Neural cell (in vitro differentiated cells): ENCODE measurements at regions not wholly inside any gene's neighbourhood (a gene's known extent, or its start where the extent isn't known, plus 50 kb on each side); places are given as distances from the start of the nearest gene placed in this dataset.

ENCODE experiments used
- H2AFZ ChIP-seq: fragments of 200-600, 300-800 bp; sonication (generic), shearing (Covaris generic); 2 replicates; pipeline ENCODE4 v1.6.0; 2014; ENCODE audit warnings: low read depth, mild to moderate bottlenecking, antibody characterized with exemption, low read length, moderate library complexity
- H3F3A ChIP-seq: fragments of 200-600 bp; shearing (Covaris generic); 2 replicates; pipeline ENCODE4 v1.6.1; 2016; ENCODE audit warnings: mild to moderate bottlenecking, moderate library complexity, mixed read lengths, antibody characterized with exemption, low read length; ENCODE audit not compliant: insufficient read depth, poor library complexity, severe bottlenecking
- H3K27ac ChIP-seq: fragments of 200-600, 300-800 bp; sonication (generic), shearing (Covaris generic); 2 replicates; pipeline ENCODE4 v1.5.1; 2014; ENCODE audit warnings: mild to moderate bottlenecking, low read length, moderate library complexity
- H3K27me3 ChIP-seq: fragments of 300-800, 200-600 bp; sonication (generic), shearing (Covaris generic); 2 replicates; pipeline ENCODE4 v1.6.0; 2014; ENCODE audit warnings: mild to moderate bottlenecking, low read depth, low read length, moderate library complexity; ENCODE audit not compliant: insufficient read depth
- H3K36me3 ChIP-seq: fragments of 300-800, 200-600 bp; sonication (generic), shearing (Covaris generic); 2 replicates; pipeline ENCODE4 v1.5.1; 2014; ENCODE audit warnings: mild to moderate bottlenecking, antibody characterized with exemption, low read length, moderate library complexity; ENCODE audit not compliant: insufficient read depth
- H3K4me2 ChIP-seq: fragments of 300-800, 200-600 bp; sonication (generic), shearing (Covaris generic); 2 replicates; pipeline ENCODE4 v1.6.0; 2014; ENCODE audit warnings: mild to moderate bottlenecking, low read length
- H3K4me3 ChIP-seq: fragments of 300-800, 200-600 bp; sonication (generic), shearing (Covaris generic); 2 replicates; pipeline ENCODE4 v1.5.1; 2014; ENCODE audit warnings: mild to moderate bottlenecking, low read length, moderate library complexity
- H3K79me2 ChIP-seq: fragments of 200-600 bp; shearing (Covaris generic); replicated peaks from 2 replicates; pipeline ENCODE4 v1.6.0; 2014; ENCODE audit warnings: mild to moderate bottlenecking, low read length, moderate library complexity; ENCODE audit not compliant: insufficient read depth
- H3K9ac ChIP-seq: fragments of 300-800, 200-600 bp; sonication (generic), shearing (Covaris generic); 2 replicates; pipeline ENCODE4 v1.6.1; 2016; ENCODE audit warnings: mild to moderate bottlenecking, low read length, mixed read lengths
- H3K9me2 ChIP-seq: fragments of 200-600 bp; shearing (Covaris generic); 2 replicates; pipeline ENCODE4 v1.6.1; 2016; ENCODE audit warnings: mild to moderate bottlenecking, low read length, mixed read lengths; ENCODE audit not compliant: insufficient read depth
- H3K9me3 ChIP-seq: fragments of 200-600, 300-800 bp; sonication (generic), shearing (Covaris generic); 2 replicates; pipeline ENCODE4 v1.6.1; 2016; ENCODE audit warnings: mild to moderate bottlenecking, mixed run types, low read length, moderate library complexity, mixed read lengths
- H4K20me1 ChIP-seq: fragments of 200-600 bp; shearing (Covaris generic); 2 replicates; pipeline ENCODE4 v1.6.1; 2016; ENCODE audit warnings: mild to moderate bottlenecking, mixed run types; ENCODE audit not compliant: insufficient read depth
- CTCF ChIP-seq: fragments of 450-650 bp; IDR thresholded peaks from 2 replicates; pipeline ENCODE4 v1.5.1; 2014; ENCODE audit warnings: antibody characterized with exemption, mild to moderate bottlenecking, moderate library complexity; ENCODE audit not compliant: poor library complexity, severe bottlenecking
- EP300 ChIP-seq: fragments of 450-650 bp; conservative IDR thresholded peaks from 2 replicates; pipeline ENCODE4 v1.6.1; 2014; ENCODE audit warnings: antibody characterized with exemption, mild to moderate bottlenecking, moderate library complexity; ENCODE audit not compliant: poor library complexity, severe bottlenecking
- EZH2 ChIP-seq: fragments of 200-600, 300-800 bp; shearing (Covaris generic), sonication (generic); IDR thresholded peaks from 2 replicates; pipeline ENCODE4 v1.6.1; 2014; ENCODE audit warnings: antibody characterized with exemption, low read length, borderline replicate concordance, mild to moderate bottlenecking; ENCODE audit not compliant: insufficient read depth, poor library complexity, severe bottlenecking
- MXI1 ChIP-seq: fragments of 450-650 bp; conservative IDR thresholded peaks from 2 replicates; pipeline ENCODE4 v1.6.1; 2014; ENCODE audit warnings: antibody characterized with exemption, mild to moderate bottlenecking; ENCODE audit not compliant: poor library complexity, severe bottlenecking
- POLR2AphosphoS5 ChIP-seq: IDR thresholded peaks from 2 replicates; pipeline ENCODE4 v1.6.1; 2012
- RAD21 ChIP-seq: fragments of 450-650 bp; conservative IDR thresholded peaks from 2 replicates; pipeline ENCODE4 v1.6.1; 2014; ENCODE audit warnings: antibody characterized with exemption, mild to moderate bottlenecking, moderate library complexity
- SMC3 ChIP-seq: fragments of 450-650 bp; conservative IDR thresholded peaks from 2 replicates; pipeline ENCODE4 v1.6.1; 2014; ENCODE audit warnings: antibody characterized with exemption, mild to moderate bottlenecking, moderate library complexity; ENCODE audit not compliant: poor library complexity
- TAF1 ChIP-seq: IDR thresholded peaks from 2 replicates; pipeline ENCODE4 v1.6.1; 2012; ENCODE audit warnings: low read depth
- TF ChIP-seq, protein P1 (sequence below): IDR thresholded peaks from 2 replicates; pipeline ENCODE4 v1.6.1; 2012; ENCODE audit warnings: borderline replicate concordance

DNA sequence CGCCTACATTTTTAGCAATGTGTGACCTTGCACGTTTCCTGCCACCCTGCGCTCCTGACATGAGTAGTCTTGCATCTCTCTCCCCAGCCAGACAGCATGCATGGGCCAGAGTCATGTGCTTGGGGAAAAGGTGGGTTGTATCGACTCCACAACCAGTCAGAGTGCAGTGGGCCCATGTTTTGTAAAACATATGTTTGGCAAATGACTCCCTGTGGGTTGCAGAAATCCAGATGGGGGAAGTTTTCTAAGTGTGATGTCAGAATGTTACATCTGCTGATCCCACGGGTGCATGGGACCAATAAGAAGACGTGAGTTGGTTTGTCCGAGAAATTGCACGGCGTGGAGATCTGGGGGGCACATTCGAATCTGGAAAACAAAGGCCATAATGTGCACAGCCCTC, 147.1 kb downstream of the FOXL1 start:
- H3K9me3 ChIP-seq, result no peaks in the 10 kb centered on the region
- H2AFZ ChIP-seq, result no peak overlapping the region
- H3K4me2 ChIP-seq, result no peak overlapping the region
- no peaks in the 10 kb centered on the region for H3K79me2 ChIP-seq
- H3K27ac ChIP-seq, result no peak overlapping the region
- no peak overlapping the region for H3K4me3 ChIP-seq
- H4K20me1 ChIP-seq, result no peaks in the 10 kb centered on the region
- H3K36me3 ChIP-seq, result no peaks in the 10 kb centered on the region
- no peaks in the 10 kb centered on the region for H3F3A ChIP-seq
- H3K9me2 ChIP-seq, result no peaks in the 10 kb centered on the region
- no peak overlapping the region for H3K9ac ChIP-seq
- no peaks in the 10 kb centered on the region for H3K27me3 ChIP-seq
- TF ChIP-seq SMC3 (no peak), EZH2 (no peak), POLR2AphosphoS5 (no peak), CTCF (no peak), TAF1 (no peak), EP300 (no peak), MXI1 (no peak), RAD21 (no peak)
- TF ChIP-seq, protein P1, sequence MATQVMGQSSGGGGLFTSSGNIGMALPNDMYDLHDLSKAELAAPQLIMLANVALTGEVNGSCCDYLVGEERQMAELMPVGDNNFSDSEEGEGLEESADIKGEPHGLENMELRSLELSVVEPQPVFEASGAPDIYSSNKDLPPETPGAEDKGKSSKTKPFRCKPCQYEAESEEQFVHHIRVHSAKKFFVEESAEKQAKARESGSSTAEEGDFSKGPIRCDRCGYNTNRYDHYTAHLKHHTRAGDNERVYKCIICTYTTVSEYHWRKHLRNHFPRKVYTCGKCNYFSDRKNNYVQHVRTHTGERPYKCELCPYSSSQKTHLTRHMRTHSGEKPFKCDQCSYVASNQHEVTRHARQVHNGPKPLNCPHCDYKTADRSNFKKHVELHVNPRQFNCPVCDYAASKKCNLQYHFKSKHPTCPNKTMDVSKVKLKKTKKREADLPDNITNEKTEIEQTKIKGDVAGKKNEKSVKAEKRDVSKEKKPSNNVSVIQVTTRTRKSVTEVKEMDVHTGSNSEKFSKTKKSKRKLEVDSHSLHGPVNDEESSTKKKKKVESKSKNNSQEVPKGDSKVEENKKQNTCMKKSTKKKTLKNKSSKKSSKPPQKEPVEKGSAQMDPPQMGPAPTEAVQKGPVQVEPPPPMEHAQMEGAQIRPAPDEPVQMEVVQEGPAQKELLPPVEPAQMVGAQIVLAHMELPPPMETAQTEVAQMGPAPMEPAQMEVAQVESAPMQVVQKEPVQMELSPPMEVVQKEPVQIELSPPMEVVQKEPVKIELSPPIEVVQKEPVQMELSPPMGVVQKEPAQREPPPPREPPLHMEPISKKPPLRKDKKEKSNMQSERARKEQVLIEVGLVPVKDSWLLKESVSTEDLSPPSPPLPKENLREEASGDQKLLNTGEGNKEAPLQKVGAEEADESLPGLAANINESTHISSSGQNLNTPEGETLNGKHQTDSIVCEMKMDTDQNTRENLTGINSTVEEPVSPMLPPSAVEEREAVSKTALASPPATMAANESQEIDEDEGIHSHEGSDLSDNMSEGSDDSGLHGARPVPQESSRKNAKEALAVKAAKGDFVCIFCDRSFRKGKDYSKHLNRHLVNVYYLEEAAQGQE, result no peak

- Histone ChIP-seq H4K20me1 (no peaks in the 10 kb centered on the region), H3K27ac (no peak overlapping the region), H3K79me2 (no peaks in the 10 kb centered on the region), H3K36me3 (no peaks in the 10 kb centered on the region), H3K4me2 (no peak overlapping the region), H3K9ac (no peak overlapping the region), H3K9me3 (no peaks in the 10 kb centered on the region), H3K4me3 (no peak overlapping the region), H3K27me3 (no peaks in the 10 kb centered on the region), H2AFZ (no peak overlapping the region), H3K9me2 (no peaks in the 10 kb centered on the region), H3F3A (no peaks in the 10 kb centered on the region)
- TF ChIP-seq RAD21 (no peak), SMC3 (no peak)
Observed at GRCh38 chr16:86726340-86726739, 148.0 kb downstream of the FOXL1 start.

- Histone ChIP-seq H3K36me3 (no peaks in the 10 kb centered on the region), H3K79me2 (no peaks in the 10 kb centered on the region), H4K20me1 (no peaks in the 10 kb centered on the region), H3K27me3 (no peaks in the 10 kb centered on the region), H2AFZ (no peak overlapping the region), H3F3A (no peaks in the 10 kb centered on the region), H3K9ac (no peak overlapping the region), H3K4me3 (no peak overlapping the region), H3K9me2 (no peaks in the 10 kb centered on the region), H3K4me2 (no peak overlapping the region), H3K9me3 (no peaks in the 10 kb centered on the region), H3K27ac (no peak overlapping the region)
- TF ChIP-seq EP300 (no peak), TAF1 (no peak), MXI1 (no peak), EZH2 (no peak), CTCF (no peak), SMC3 (no peak), POLR2AphosphoS5 (no peak), RAD21 (no peak)
- TF ChIP-seq, protein P1, result no peak
Observed at GRCh38 chr16:86727131-86727530, 148.8 kb downstream of the FOXL1 start.
